Stomach (tissue), 8 donors: ENCODE measurements at regions not wholly inside any gene's neighbourhood (a gene's known extent, or its start where the extent isn't known, plus 50 kb on each side); places are given as distances from the start of the nearest gene placed in this dataset.
"Not testable (repeated sequence)": the region's sequence is repeated elsewhere in the genome, so short reads cannot be mapped to it uniquely, and the experiment has no call there.

Experiments used
- DNase-seq, 2 donors: peaks; one replicate each; pipeline versions ENCODE4 v3.0.0 to v3.0.0-alpha.2; 2013 to 2019
- H3K27ac ChIP-seq, 5 donors: fragments of 200-600 bp in 4 of 5; sonication (generic) in 4 of 5; one replicate each; pipeline ENCODE4 v1.5.1; 2013 to 2019; ENCODE audit warnings: mild to moderate bottlenecking in 1 of 5, moderate library complexity in 1 of 5
- H3K27me3 ChIP-seq, 3 donors: fragments of 200-600 bp; sonication (generic); one replicate each; pipeline ENCODE4 v1.5.1; 2017 to 2019; ENCODE audit warnings: mixed run types in 1 of 3
- H3K36me3 ChIP-seq, 4 donors: fragments of 200-600 bp; sonication (generic); 1 replicate in 3 of 4; 2 replicates in 1 of 4; pipeline ENCODE4 v1.5.1; 2016 to 2019
- H3K4me1 ChIP-seq, 4 donors: fragments of 200-600 bp; sonication (generic); one replicate each; pipeline ENCODE4 v1.5.1; 2016 to 2019
- H3K4me3 ChIP-seq, 4 donors: fragments of 200-600 bp; sonication (generic) in 3 of 4; one replicate each; pipeline ENCODE4 v1.5.1; 2016 to 2019; ENCODE audit warnings: mild to moderate bottlenecking in 1 of 4
- H3K9me3 ChIP-seq, 4 donors: fragments of 200-600 bp; sonication (generic); one replicate each; pipeline ENCODE4 v1.5.1; 2016 to 2019
- EP300 ChIP-seq: sonication (generic); formaldehyde crosslinking; IDR thresholded peaks from one replicate; pipeline ENCODE4 v1.6.1; 2017; ENCODE audit warnings: antibody characterized with exemption
- POLR2A ChIP-seq, 4 donors: fragments of 450-650 bp; IDR thresholded peaks; one replicate each; pipeline ENCODE4 v1.6.1; 2016; ENCODE audit warnings: antibody characterized with exemption in 4 of 4, control low read depth in 2 of 4, mild to moderate bottlenecking in 1 of 4, moderate library complexity in 1 of 4
- POLR2AphosphoS5 ChIP-seq, 3 donors: sonication (generic); formaldehyde crosslinking; IDR thresholded peaks; one replicate each; pipeline ENCODE4 v1.6.1; 2016; ENCODE audit warnings: antibody characterized with exemption in 3 of 3
- WGBS, 5 donors: extraction: QIAGEN DNeasy Blood & Tissue Kit in 3 of 5; methylation state at CpG; one replicate each; pipeline versions ENCODE4 v1.1.5 to v1.1.7; 2013 to 2018; 5-methylcytosine and 5-hydroxymethylcytosine counted together
- intact Hi-C: fragments of 100-400 bp; cut with DNase I; formaldehyde crosslinking; loops from one replicate; pipeline ENCODE4 v1.15.1; 2023; ENCODE audit warnings: low total_unique reads
- TF ChIP-seq, protein P1 (sequence below), 7 experiments: fragments of 450-650 bp in 4 of 7; fragments of 200-600 bp in 3 of 7; sonication (generic) in 3 of 7; IDR thresholded peaks; one replicate each; pipeline ENCODE4 v1.5.1; 2016 to 2019; ENCODE audit warnings: antibody characterized with exemption in 7 of 7, control low read depth in 2 of 7, mild to moderate bottlenecking in 1 of 7
- donor health status: healthy with polysubstance abuse.
- donor health status: Bipolar disorder and iron deficiency.
- donor health status: healthy.

DNA sequence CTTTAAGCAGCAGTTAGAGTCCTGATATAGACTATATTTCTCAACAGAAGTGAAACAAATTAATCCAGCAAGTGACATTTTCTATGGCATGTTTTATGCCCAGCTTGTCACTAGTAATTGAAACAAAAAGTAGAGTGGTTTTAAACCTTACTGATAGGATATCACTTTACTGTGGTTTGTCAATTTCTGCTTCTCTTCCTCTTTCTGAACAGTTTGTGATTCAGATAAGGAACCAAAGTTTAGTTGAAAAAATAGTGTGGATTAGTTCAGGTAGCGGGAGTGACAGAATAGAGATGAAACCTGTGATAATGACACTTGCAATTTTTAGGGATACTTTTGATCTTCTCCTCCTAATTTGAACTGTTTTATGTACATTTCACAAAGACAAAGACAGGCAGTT lies 485.7 kb upstream of the EDIL3 start:
- Histone ChIP-seq H3K9me3 (no peaks in the 10 kb centered on the region), H3K4me1 (no peaks in the 10 kb centered on the region), H3K27me3 (no peaks in the 10 kb centered on the region), H3K36me3 (no peaks in the 10 kb centered on the region), H3K27ac (no peak overlapping the region), H3K4me3 (no peak overlapping the region)
- 0 to 48% (median 44%) methylated on average over 1 of the region's 1 CpG for WGBS, 5 donors
- no peak for DNase-seq
- TF ChIP-seq POLR2AphosphoS5 (IDR thresholded peaks at IDR 0.05): no peak
- no peak for TF ChIP-seq EP300
- TF ChIP-seq, protein P1, sequence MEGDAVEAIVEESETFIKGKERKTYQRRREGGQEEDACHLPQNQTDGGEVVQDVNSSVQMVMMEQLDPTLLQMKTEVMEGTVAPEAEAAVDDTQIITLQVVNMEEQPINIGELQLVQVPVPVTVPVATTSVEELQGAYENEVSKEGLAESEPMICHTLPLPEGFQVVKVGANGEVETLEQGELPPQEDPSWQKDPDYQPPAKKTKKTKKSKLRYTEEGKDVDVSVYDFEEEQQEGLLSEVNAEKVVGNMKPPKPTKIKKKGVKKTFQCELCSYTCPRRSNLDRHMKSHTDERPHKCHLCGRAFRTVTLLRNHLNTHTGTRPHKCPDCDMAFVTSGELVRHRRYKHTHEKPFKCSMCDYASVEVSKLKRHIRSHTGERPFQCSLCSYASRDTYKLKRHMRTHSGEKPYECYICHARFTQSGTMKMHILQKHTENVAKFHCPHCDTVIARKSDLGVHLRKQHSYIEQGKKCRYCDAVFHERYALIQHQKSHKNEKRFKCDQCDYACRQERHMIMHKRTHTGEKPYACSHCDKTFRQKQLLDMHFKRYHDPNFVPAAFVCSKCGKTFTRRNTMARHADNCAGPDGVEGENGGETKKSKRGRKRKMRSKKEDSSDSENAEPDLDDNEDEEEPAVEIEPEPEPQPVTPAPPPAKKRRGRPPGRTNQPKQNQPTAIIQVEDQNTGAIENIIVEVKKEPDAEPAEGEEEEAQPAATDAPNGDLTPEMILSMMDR (IDR thresholded peaks at IDR 0.05): no peak
- no peak for TF ChIP-seq POLR2A (IDR thresholded peaks at IDR 0.05)
- intact Hi-C loops: no loop called here

DNA sequence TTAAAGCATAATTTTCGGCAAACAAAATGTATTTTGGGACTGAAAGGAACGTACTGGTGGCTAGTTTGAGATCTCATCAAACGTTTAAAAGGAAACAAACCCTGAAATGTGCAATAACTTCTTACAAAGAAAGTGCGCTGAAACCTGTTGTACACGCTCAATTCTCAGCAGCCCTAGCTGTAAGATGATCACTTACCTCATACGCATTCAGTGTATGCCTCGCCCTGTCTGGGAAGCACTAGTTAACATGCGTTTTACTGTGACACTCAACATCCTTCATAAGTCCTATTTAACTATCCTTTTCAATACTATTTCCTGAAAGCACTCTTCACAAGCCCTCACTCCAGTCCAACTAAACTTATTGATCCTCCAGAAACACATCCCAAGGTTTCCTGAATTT lies 485.0 kb upstream of the EDIL3 start:
- no peak overlapping the region for H3K4me3 ChIP-seq
- no peaks in the 10 kb centered on the region for H3K27me3 ChIP-seq
- WGBS, 5 donors: 70 to 87% (median 82%) methylated on average over 8 of the region's 8 CpGs
- no peak overlapping the region for H3K27ac ChIP-seq
- TF ChIP-seq POLR2A (IDR thresholded peaks at IDR 0.05): no peak
- no peak for TF ChIP-seq EP300
- TF ChIP-seq, protein P1 (IDR thresholded peaks at IDR 0.05): no peak
- no peak for TF ChIP-seq POLR2AphosphoS5 (IDR thresholded peaks at IDR 0.05)
- intact Hi-C loops: no loop called here
- no peaks in the 10 kb centered on the region for H3K36me3 ChIP-seq
- no peak for DNase-seq
- no peaks in the 10 kb centered on the region for H3K9me3 ChIP-seq
- H3K4me1 ChIP-seq: no peaks in the 10 kb centered on the region

DNA sequence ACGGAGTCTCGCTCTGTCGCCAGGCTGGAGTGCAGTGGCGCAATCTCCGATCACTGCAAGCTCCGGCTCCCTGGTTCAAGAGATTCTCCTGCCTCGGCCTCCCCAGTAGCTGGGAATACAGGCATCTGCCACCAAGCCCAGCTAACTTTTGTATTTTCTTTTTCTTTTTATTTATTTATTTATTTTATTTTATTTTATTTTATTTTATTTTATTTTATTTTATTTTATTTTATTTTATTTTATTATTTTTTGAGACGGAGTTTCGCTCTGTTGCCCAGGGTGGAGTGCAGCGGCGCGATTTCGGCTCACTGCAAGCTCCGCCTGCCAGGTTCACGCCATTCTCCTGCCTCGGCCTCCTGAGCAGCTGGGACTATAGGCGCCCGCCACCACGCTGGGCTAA lies 479.3 kb upstream of the EDIL3 start:
- intact Hi-C loops, H3K36me3 ChIP-seq, H3K4me1 ChIP-seq, H3K9me3 ChIP-seq, DNase-seq, H3K27me3 ChIP-seq, H3K4me3 ChIP-seq, H3K27ac ChIP-seq: not testable (repeated sequence)
- 92 to 94% (median 94%) methylated on average over 19 of the region's 19 CpGs for WGBS, 5 donors

DNA sequence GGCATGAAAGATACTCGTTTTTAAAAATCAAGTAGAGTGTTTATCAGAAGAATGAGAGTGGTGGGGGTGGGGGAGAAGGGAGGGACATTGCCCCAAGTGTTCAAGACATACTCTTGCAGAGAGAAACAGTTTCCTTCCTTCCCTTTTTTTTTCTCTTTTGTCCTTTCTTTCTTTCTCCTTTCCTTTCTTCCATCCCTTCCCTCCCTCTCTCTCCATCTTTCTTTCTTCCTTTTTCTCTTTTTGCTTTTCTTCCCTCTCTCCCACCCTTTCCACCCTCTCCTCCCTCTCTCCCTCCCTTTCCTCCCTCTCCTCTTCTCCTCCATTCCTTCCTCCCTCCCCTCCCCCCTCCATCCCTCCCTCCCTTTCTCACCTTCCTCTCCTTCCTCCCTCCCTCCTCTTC lies 478.3 kb upstream of the EDIL3 start:
- intact Hi-C loops: no loop called here
- WGBS, 5 donors: 11 to 36% (median 29%) methylated on average over 1 of the region's 1 CpG
- Histone ChIP-seq H3K36me3 (no peaks in the 10 kb centered on the region), H3K27ac (no peak overlapping the region), H3K9me3 (peaks cover 0 to 3% (median 0%) of the 10 kb centered on the region in 4 donors), H3K4me3 (no peak overlapping the region), H3K4me1 (no peaks in the 10 kb centered on the region), H3K27me3 (no peaks in the 10 kb centered on the region)
- TF ChIP-seq POLR2AphosphoS5 (IDR thresholded peaks at IDR 0.05): no peak
- TF ChIP-seq, protein P1 (IDR thresholded peaks at IDR 0.05): no peak
- no peak for TF ChIP-seq EP300
- TF ChIP-seq POLR2A (IDR thresholded peaks at IDR 0.05): no peak
- DNase-seq: no peak

DNA sequence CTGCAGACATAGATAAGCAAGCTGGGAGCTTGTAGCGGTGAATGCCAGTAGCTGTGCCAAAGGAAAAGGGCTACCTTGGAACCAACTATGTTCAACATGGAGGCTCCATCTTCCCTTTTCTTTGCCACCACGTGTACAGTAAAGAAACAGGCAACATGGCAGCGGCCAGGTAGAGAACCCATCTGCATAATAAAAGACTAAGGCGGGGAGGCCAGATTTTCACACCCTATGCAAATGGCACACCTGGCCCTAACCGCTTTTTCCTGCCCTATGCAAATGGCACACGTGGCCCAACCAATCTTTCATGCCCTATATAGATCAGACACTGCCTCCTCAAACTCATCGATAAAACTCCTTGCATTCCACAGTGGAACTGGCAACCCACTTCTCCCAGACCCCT lies 477.5 kb upstream of the EDIL3 start:
- TF ChIP-seq POLR2AphosphoS5 (IDR thresholded peaks at IDR 0.05) (no peak), EP300 (no peak), POLR2A (IDR thresholded peaks at IDR 0.05) (no peak)
- TF ChIP-seq, protein P1 (IDR thresholded peaks at IDR 0.05): no peak
- Histone ChIP-seq H3K27me3 (no peaks in the 10 kb centered on the region), H3K9me3 (peaks cover 0 to 3% (median 0%) of the 10 kb centered on the region in 4 donors), H3K27ac (no peak overlapping the region), H3K4me3 (no peak overlapping the region), H3K4me1 (no peaks in the 10 kb centered on the region), H3K36me3 (no peaks in the 10 kb centered on the region)
- intact Hi-C loops: no loop called here
- no peak for DNase-seq
- 73 to 81% (median 77%) methylated on average over 7 of the region's 7 CpGs for WGBS, 5 donors
